ENCODE measurements at regions not wholly inside any gene's neighbourhood (a gene's known extent, or its start where the extent isn't known, plus 50 kb on each side); places are given as distances from the start of the nearest gene placed in this dataset.

- H3K4me3 ChIP-seq = no peak overlapping the region
- WGBS, 3 donors = 57 to 81% (median 64%) methylated on average over 4 of the region's 4 CpGs
- intact Hi-C loops (cut with DNase I) = loop anchor here in 1 of 2 donors (5.0 kb wide), 2 partner anchors 33 to 163 kb away; no protein-coding TSS in a partner anchor
- ATAC-seq = no peak
- no peaks in the 10 kb centered on the region for H3K36me3 ChIP-seq (ENCODE audit: insufficient read depth in 1 of 2, low read depth in 1 of 2)
- no peaks in the 10 kb centered on the region for H3K9me3 ChIP-seq
- no peak for DNase-seq
- peaks cover 10% of the 10 kb centered on the region for H3K4me1 ChIP-seq
- no peaks in the 10 kb centered on the region for H3K27me3 ChIP-seq (ENCODE audit: insufficient read depth in 3 of 3, low read length in 2 of 3)
- H3K27ac ChIP-seq = peak overlapping the region; percentile 89
- TF ChIP-seq CTCF (IDR thresholded peaks at IDR 0.05) = no peak
These were observed 266.0 kb downstream of the PARN start for GRCh38 chr16:14364112-14364385.

GRCh38 chr16:14362774-14363371 lies 267.2 kb downstream of the PARN start:
- peak overlapping the region; percentile 89 for H3K27ac ChIP-seq
- peak; percentile 34 to 69 (median 62) for ATAC-seq
- DNase-seq = no peak
- H3K27me3 ChIP-seq (ENCODE audit: insufficient read depth in 3 of 3, low read length in 2 of 3) = no peaks in the 10 kb centered on the region
- peak overlapping the region; percentile 53 for H3K4me3 ChIP-seq
- no peaks in the 10 kb centered on the region for H3K9me3 ChIP-seq
- peaks cover 10% of the 10 kb centered on the region for H3K4me1 ChIP-seq
- intact Hi-C loops (cut with DNase I) = loop anchor here in 1 of 2 donors (5.0 kb wide), 2 partner anchors 34 to 164 kb away; no protein-coding TSS in a partner anchor
- 15 to 56% (median 23%) methylated on average over 20 of the region's 20 CpGs for WGBS, 3 donors
- no peak for TF ChIP-seq CTCF (IDR thresholded peaks at IDR 0.05)
- no peaks in the 10 kb centered on the region for H3K36me3 ChIP-seq (ENCODE audit: insufficient read depth in 1 of 2, low read depth in 1 of 2)

- ATAC-seq (no peak), DNase-seq (no peak)
- H3K27me3 ChIP-seq (ENCODE audit: insufficient read depth in 3 of 3, low read length in 2 of 3) = no peaks in the 10 kb centered on the region
- WGBS, 3 donors = 88 to 93% (median 88%) methylated on average over 8 of the region's 8 CpGs
- no peak for TF ChIP-seq CTCF (IDR thresholded peaks at IDR 0.05)
- H3K9me3 ChIP-seq = no peaks in the 10 kb centered on the region
- no peaks in the 10 kb centered on the region for H3K36me3 ChIP-seq (ENCODE audit: insufficient read depth in 1 of 2, low read depth in 1 of 2)
- H3K4me1 ChIP-seq = peaks cover 26% of the 10 kb centered on the region
- intact Hi-C loops (cut with DNase I) = loop anchor here in 1 of 2 donors (5.0 kb wide), 2 partner anchors 37 to 167 kb away; no protein-coding TSS in a partner anchor
- H3K27ac ChIP-seq = peak overlapping the region; percentile 89
- H3K4me3 ChIP-seq = no peak overlapping the region
These were observed 269.6 kb downstream of the PARN start for GRCh38 chr16:14360326-14361037.

GRCh38 chr16:14358697-14359305 lies 271.3 kb downstream of the PARN start:
- 43 to 64% (median 47%) methylated on average over 4 of the region's 4 CpGs for WGBS, 3 donors
- Histone ChIP-seq H3K4me3 (no peak overlapping the region), H3K27me3 (ENCODE audit: insufficient read depth in 3 of 3, low read length in 2 of 3) (no peaks in the 10 kb centered on the region), H3K4me1 (peaks cover 32% of the 10 kb centered on the region), H3K9me3 (no peaks in the 10 kb centered on the region), H3K36me3 (ENCODE audit: insufficient read depth in 1 of 2, low read depth in 1 of 2) (no peaks in the 10 kb centered on the region), H3K27ac (peak overlapping the region; percentile 9)
- DNase-seq = no peak
- no peak for TF ChIP-seq CTCF (IDR thresholded peaks at IDR 0.05)
- no peak for ATAC-seq
- intact Hi-C loops (cut with DNase I) = loop anchor here in 1 of 2 donors (5.0 kb wide), 1 partner anchor 46 kb away; no protein-coding TSS in a partner anchor
